ENCODE measurements at regions not wholly inside any gene's neighbourhood (a gene's known extent, or its start where the extent isn't known, plus 50 kb on each side); places are given as distances from the start of the nearest gene placed in this dataset.

- H3K4me2 ChIP-seq (ENCODE audit: insufficient read depth, low read length) = no peak overlapping the region
- in situ Hi-C loops (cut with MboI) = no loop called here
- no peak overlapping the region for H3K4me3 ChIP-seq
- ChIA-PET CTCF (ENCODE audit: low intra/inter-chr PET ratio) (no interaction called here), POLR2A (interaction anchor here (0.6 kb wide), 1 partner anchor 624 kb away, joined by 3 read pairs; no protein-coding TSS in a partner anchor)
- no peaks in the 10 kb centered on the region for H4K20me1 ChIP-seq (replicated peaks; ENCODE audit: control insufficient read depth, insufficient read depth, low read length)
- H3K9me1 ChIP-seq (ENCODE audit: control insufficient read depth, insufficient read depth, low read length) = no peaks in the 10 kb centered on the region
- FAIRE-seq (no peak), ATAC-seq (no peak), DNase-seq (ENCODE audit: extremely low read depth in 1 of 4, low spot score in 3 of 4) (no peak)
- no peaks in the 10 kb centered on the region for H3K4me1 ChIP-seq (replicated peaks in 1 of 2; ENCODE audit: control insufficient read depth in 2 of 2, insufficient read depth in 2 of 2, low read length in 2 of 2)
- BruUV-seq (replicated peaks) = no TSS peak
- H3K9ac ChIP-seq (ENCODE audit: insufficient read depth in 1 of 2, low read depth in 2 of 2, low read length in 2 of 2) = no peak overlapping the region
- H3K9me3 ChIP-seq (replicated peaks; ENCODE audit: control insufficient read depth, insufficient read depth, low read depth, low read length) = no peaks in the 10 kb centered on the region
- no peak overlapping the region for H2AFZ ChIP-seq (ENCODE audit: low read depth, low read length)
- H3K36me3 ChIP-seq (ENCODE audit: control insufficient read depth, insufficient read depth, low read length) = no peaks in the 10 kb centered on the region
- intact Hi-C loops (cut with micrococcal nuclease) = no loop called here
- 0% methylated on average over 3 of the region's 3 CpGs for WGBS (ENCODE audit: insufficient coverage, low coverage, missing lambda C conversion rate)
- no peak overlapping the region for H3K27ac ChIP-seq (ENCODE audit: extremely low read depth, low read depth, low read length)
- H3K27me3 ChIP-seq (ENCODE audit: control insufficient read depth in 2 of 2, insufficient read depth in 2 of 2, low read length in 2 of 2) = peaks cover 3 to 6% of the 10 kb centered on the region in 2 experiments; a peak in 2 of 5 replicates
- no peaks in the 10 kb centered on the region for H3K79me2 ChIP-seq (ENCODE audit: control insufficient read depth, insufficient read depth, low read length)
- no peak for TF ChIP-seq CBFA2T3 (IDR thresholded peaks at IDR 0.05)
- TF ChIP-seq STAG1 (CRISPR knock-in tag; IDR thresholded peaks at IDR 0.05; ENCODE audit: borderline replicate concordance) = no peak
- TF ChIP-seq TSC22D4 (tag; IDR thresholded peaks at IDR 0.05) = no peak
- no peak for TF ChIP-seq IFI16 (CRISPR knock-in tag; IDR thresholded peaks at IDR 0.05)
- TF ChIP-seq ERF (CRISPR knock-in tag; IDR thresholded peaks at IDR 0.05) = no peak
- TF ChIP-seq ZNF311 (CRISPR knock-in tag; IDR thresholded peaks at IDR 0.05) = no peak
- no peak for TF ChIP-seq CXXC5 (CRISPR knock-in tag; IDR thresholded peaks at IDR 0.05)
- no peak for TF ChIP-seq JUN (IDR thresholded peaks at IDR 0.05; ENCODE audit: borderline replicate concordance, low read depth, low read length)
- TF ChIP-seq JUN (CRISPR knock-in tag; IDR thresholded peaks at IDR 0.05; ENCODE audit: borderline replicate concordance) = no peak
- no peak for TF ChIP-seq ZFP36 (IDR thresholded peaks at IDR 0.05; ENCODE audit: low read depth, low read length, partially characterized antibody)
- no peak for TF ChIP-seq DEAF1 (CRISPR knock-in tag; IDR thresholded peaks at IDR 0.05)
- TF ChIP-seq HINFP (tag; conservative IDR thresholded peaks at IDR 0.05; ENCODE audit: low read depth) = no peak
- no peak for TF ChIP-seq VEZF1 (CRISPR knock-in tag; IDR thresholded peaks at IDR 0.05)
- TF ChIP-seq L3MBTL2 (IDR thresholded peaks at IDR 0.05) = no peak
- TF ChIP-seq RFX7 (CRISPR knock-in tag; IDR thresholded peaks at IDR 0.05) = no peak
- no peak for TF ChIP-seq TEAD1 (CRISPR knock-in tag; IDR thresholded peaks at IDR 0.05)
- no peak for TF ChIP-seq GATAD2A (IDR thresholded peaks at IDR 0.05)
These were observed 233.2 kb upstream of the PRKCQ start for GRCh38 chr10:6813306-6813705.
